ENCODE measurements at regions not wholly inside any gene's neighbourhood (a gene's known extent, or its start where the extent isn't known, plus 50 kb on each side); places are given as distances from the start of the nearest gene placed in this dataset.

DNA sequence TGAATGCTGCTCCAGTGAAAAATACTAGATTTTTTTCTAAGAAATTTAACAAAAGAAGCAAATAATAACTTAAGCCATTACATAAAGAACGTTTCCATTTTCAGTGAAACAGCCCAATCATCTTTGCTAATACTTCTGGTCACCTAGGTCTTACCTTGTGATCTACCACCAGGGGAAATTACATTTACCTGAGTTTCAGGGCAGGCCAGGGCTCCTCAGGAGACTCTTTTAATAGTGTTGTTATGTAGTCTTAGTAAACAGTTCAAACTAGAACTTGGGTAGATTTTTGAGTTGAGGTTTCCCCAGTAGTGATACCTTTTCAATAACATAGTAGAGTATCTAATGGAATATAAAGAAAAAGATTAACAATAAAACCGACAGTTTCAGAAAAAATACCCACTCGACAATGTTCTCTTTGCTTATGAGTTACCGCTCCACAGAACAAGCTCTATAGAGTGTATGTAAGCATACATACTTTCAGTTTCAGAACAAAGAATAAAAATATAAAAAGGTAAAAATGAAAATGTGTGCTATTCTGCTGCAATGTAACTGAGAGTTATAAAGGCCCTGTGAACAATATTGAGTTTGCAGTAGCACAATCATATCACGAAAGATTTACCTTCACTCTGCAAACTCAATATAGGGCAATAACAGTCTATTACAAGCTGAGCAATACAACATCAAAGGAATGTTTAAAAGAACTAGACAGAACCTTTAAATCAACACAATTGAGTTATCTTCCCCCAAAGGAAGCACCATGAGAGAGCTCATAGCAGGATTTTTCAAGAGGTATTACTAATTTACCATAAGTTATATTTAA is 165.8 kb downstream of the ATOH1 start:
- Histone ChIP-seq H3K27ac (ENCODE audit: low read depth in 1 of 2, low read length in 1 of 2) (no peak overlapping the region), H3K4me1 (ENCODE audit: control insufficient read depth in 5 of 5, insufficient read depth in 5 of 5, low read length in 5 of 5) (no peaks in the 10 kb centered on the region), H3K9ac (ENCODE audit: insufficient read depth in 1 of 2, low read length in 2 of 2) (no peak overlapping the region), H3K4me3 (no peak overlapping the region), H3K9me3 (ENCODE audit: control insufficient read depth in 4 of 4, insufficient read depth in 3 of 4, low read length in 3 of 4) (no peaks in the 10 kb centered on the region), H3K27me3 (ENCODE audit: control insufficient read depth in 3 of 3, insufficient read depth in 3 of 3, low read length in 2 of 3) (no peaks in the 10 kb centered on the region), H3K36me3 (ENCODE audit: control insufficient read depth in 4 of 4, insufficient read depth in 4 of 4, low read length in 4 of 4) (no peaks in the 10 kb centered on the region)
- DNase-seq = no peak
- no peak for ATAC-seq (ENCODE audit: insufficient read depth, low FRiP score)
- whole genome bisulfite sequencing, 2 donors = 81 to 85% methylated on average over 5 of the region's 5 CpGs
- TF ChIP-seq, protein P1, sequence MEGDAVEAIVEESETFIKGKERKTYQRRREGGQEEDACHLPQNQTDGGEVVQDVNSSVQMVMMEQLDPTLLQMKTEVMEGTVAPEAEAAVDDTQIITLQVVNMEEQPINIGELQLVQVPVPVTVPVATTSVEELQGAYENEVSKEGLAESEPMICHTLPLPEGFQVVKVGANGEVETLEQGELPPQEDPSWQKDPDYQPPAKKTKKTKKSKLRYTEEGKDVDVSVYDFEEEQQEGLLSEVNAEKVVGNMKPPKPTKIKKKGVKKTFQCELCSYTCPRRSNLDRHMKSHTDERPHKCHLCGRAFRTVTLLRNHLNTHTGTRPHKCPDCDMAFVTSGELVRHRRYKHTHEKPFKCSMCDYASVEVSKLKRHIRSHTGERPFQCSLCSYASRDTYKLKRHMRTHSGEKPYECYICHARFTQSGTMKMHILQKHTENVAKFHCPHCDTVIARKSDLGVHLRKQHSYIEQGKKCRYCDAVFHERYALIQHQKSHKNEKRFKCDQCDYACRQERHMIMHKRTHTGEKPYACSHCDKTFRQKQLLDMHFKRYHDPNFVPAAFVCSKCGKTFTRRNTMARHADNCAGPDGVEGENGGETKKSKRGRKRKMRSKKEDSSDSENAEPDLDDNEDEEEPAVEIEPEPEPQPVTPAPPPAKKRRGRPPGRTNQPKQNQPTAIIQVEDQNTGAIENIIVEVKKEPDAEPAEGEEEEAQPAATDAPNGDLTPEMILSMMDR (IDR thresholded peaks at IDR 0.05; ENCODE audit: control extremely low read depth, extremely low read depth) = no peak

DNA sequence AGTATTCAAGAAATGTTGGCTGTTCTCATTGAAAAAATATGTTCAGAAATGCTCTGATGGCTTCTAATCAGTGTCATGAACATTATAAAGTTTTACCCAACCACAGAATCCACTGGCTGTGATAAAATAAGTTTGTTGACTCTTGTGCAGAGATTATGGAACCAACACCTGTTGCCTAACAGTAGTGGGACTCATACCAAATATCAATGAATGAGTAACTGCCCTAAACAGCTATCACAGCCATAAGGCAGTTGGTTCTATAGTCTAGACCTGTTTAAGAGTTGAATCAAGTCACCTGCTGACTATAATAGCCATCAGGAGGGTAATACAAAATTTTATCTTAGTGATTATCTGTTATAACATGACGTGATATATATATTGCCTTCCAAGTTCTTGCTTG is 168.3 kb downstream of the ATOH1 start:
- peaks cover 0 to 2% (median 0%) of the 10 kb centered on the region in 4 donors for H3K9me3 ChIP-seq (ENCODE audit: control insufficient read depth in 4 of 4, insufficient read depth in 3 of 4, low read length in 3 of 4)
- DNase-seq (no peak), ATAC-seq (ENCODE audit: insufficient read depth, low FRiP score) (no peak)
- no peak overlapping the region for H3K27ac ChIP-seq (ENCODE audit: low read depth in 1 of 2, low read length in 1 of 2)
- H3K9ac ChIP-seq (ENCODE audit: insufficient read depth in 1 of 2, low read length in 2 of 2) = no peak overlapping the region
- no peaks in the 10 kb centered on the region for H3K36me3 ChIP-seq (ENCODE audit: control insufficient read depth in 4 of 4, insufficient read depth in 4 of 4, low read length in 4 of 4)
- TF ChIP-seq, protein P1 (IDR thresholded peaks at IDR 0.05; ENCODE audit: control extremely low read depth, extremely low read depth) = no peak
- no peaks in the 10 kb centered on the region for H3K27me3 ChIP-seq (ENCODE audit: control insufficient read depth in 3 of 3, insufficient read depth in 3 of 3, low read length in 2 of 3)
- H3K4me1 ChIP-seq (ENCODE audit: control insufficient read depth in 5 of 5, insufficient read depth in 5 of 5, low read length in 5 of 5) = no peaks in the 10 kb centered on the region
- H3K4me3 ChIP-seq = no peak overlapping the region
- 87 to 88% methylated on average over 1 of the region's 1 CpG for WGBS, 2 donors

DNA sequence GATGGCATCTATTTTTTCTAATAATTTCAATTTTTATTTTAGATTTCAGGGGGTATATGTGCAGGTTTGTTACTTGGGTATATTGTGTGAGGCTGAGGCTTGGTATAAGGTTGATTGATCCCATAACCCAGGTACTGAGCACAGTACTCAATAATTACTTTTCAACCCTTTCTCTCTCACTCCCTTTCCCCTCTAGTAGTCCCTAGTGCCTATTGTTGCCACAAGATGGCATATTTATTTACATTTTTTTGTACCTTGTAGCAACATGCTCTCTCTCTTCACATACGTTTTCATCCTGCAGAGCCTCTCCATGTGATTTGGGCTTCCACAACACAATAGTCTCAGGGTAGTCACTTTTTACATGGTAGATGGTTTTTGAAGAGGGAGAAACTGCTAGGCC is 172.0 kb downstream of the ATOH1 start:
- Histone ChIP-seq H3K27ac (ENCODE audit: low read depth in 1 of 2, low read length in 1 of 2) (no peak overlapping the region), H3K36me3 (ENCODE audit: control insufficient read depth in 4 of 4, insufficient read depth in 4 of 4, low read length in 4 of 4) (no peaks in the 10 kb centered on the region), H3K9ac (ENCODE audit: insufficient read depth in 1 of 2, low read length in 2 of 2) (no peak overlapping the region), H3K4me3 (no peak overlapping the region), H3K4me1 (ENCODE audit: control insufficient read depth in 5 of 5, insufficient read depth in 5 of 5, low read length in 5 of 5) (no peaks in the 10 kb centered on the region), H3K27me3 (ENCODE audit: control insufficient read depth in 3 of 3, insufficient read depth in 3 of 3, low read length in 2 of 3) (no peaks in the 10 kb centered on the region), H3K9me3 (ENCODE audit: control insufficient read depth in 4 of 4, insufficient read depth in 3 of 4, low read length in 3 of 4) (peaks cover 0 to 2% (median 0%) of the 10 kb centered on the region in 4 donors)
- DNase-seq (no peak), ATAC-seq (ENCODE audit: insufficient read depth, low FRiP score) (no peak)
- TF ChIP-seq, protein P1 (IDR thresholded peaks at IDR 0.05; ENCODE audit: control extremely low read depth, extremely low read depth) = no peak
- 59 to 61% methylated on average over 1 of the region's 1 CpG for WGBS, 2 donors
